HL-60 (cell line): ENCODE measurements at regions not wholly inside any gene's neighbourhood (a gene's known extent, or its start where the extent isn't known, plus 50 kb on each side); places are given as distances from the start of the nearest gene placed in this dataset.

Experiments used
- GABPA ChIP-seq: IDR thresholded peaks from 2 replicates; pipeline ENCODE4 v1.6.1; 2012; ENCODE audit warnings: low read depth
- POLR2AphosphoS5 ChIP-seq: IDR thresholded peaks from 2 replicates; pipeline ENCODE4 v1.6.1; 2012; ENCODE audit warnings: low read depth
- TF ChIP-seq, protein P1 (sequence below): IDR thresholded peaks from one replicate; pipeline ENCODE4 v1.5.1; 2011; ENCODE audit warnings: low read length, control low read depth, inconsistent platforms; ENCODE audit not compliant: insufficient read depth
- TF ChIP-seq, protein P2 (sequence below): IDR thresholded peaks from 2 replicates; pipeline ENCODE4 v1.6.1; 2012; ENCODE audit warnings: low read depth; ENCODE audit not compliant: insufficient replicate concordance

DNA sequence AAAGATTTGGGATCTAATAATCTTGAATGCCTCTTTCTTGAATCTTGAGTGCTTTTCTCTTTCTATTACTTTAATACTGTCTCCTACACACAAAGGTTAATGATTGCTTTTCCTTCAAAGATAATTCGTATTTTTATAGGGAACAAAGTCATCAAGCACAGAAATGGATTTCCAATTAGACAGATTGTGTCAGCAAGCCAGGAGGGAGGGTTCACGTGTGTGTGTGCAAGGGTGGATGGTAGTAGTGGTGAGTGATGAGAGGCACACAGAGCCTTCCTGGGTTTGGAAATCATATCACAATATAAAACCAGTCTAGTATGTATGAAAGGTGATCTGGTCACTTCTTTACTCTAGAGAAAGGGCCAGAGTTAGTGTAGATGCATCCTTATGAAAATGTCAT, 51.2 kb upstream of the NEDD9 start:
- TF ChIP-seq POLR2AphosphoS5 (no peak), GABPA (no peak)
- TF ChIP-seq, protein P1, sequence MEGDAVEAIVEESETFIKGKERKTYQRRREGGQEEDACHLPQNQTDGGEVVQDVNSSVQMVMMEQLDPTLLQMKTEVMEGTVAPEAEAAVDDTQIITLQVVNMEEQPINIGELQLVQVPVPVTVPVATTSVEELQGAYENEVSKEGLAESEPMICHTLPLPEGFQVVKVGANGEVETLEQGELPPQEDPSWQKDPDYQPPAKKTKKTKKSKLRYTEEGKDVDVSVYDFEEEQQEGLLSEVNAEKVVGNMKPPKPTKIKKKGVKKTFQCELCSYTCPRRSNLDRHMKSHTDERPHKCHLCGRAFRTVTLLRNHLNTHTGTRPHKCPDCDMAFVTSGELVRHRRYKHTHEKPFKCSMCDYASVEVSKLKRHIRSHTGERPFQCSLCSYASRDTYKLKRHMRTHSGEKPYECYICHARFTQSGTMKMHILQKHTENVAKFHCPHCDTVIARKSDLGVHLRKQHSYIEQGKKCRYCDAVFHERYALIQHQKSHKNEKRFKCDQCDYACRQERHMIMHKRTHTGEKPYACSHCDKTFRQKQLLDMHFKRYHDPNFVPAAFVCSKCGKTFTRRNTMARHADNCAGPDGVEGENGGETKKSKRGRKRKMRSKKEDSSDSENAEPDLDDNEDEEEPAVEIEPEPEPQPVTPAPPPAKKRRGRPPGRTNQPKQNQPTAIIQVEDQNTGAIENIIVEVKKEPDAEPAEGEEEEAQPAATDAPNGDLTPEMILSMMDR: no peak
- TF ChIP-seq, protein P2, sequence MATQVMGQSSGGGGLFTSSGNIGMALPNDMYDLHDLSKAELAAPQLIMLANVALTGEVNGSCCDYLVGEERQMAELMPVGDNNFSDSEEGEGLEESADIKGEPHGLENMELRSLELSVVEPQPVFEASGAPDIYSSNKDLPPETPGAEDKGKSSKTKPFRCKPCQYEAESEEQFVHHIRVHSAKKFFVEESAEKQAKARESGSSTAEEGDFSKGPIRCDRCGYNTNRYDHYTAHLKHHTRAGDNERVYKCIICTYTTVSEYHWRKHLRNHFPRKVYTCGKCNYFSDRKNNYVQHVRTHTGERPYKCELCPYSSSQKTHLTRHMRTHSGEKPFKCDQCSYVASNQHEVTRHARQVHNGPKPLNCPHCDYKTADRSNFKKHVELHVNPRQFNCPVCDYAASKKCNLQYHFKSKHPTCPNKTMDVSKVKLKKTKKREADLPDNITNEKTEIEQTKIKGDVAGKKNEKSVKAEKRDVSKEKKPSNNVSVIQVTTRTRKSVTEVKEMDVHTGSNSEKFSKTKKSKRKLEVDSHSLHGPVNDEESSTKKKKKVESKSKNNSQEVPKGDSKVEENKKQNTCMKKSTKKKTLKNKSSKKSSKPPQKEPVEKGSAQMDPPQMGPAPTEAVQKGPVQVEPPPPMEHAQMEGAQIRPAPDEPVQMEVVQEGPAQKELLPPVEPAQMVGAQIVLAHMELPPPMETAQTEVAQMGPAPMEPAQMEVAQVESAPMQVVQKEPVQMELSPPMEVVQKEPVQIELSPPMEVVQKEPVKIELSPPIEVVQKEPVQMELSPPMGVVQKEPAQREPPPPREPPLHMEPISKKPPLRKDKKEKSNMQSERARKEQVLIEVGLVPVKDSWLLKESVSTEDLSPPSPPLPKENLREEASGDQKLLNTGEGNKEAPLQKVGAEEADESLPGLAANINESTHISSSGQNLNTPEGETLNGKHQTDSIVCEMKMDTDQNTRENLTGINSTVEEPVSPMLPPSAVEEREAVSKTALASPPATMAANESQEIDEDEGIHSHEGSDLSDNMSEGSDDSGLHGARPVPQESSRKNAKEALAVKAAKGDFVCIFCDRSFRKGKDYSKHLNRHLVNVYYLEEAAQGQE: no peak
